GM12891 (cell line): ENCODE measurements at regions not wholly inside any gene's neighbourhood (a gene's known extent, or its start where the extent isn't known, plus 50 kb on each side); places are given as distances from the start of the nearest gene placed in this dataset.

Source experiments
- POLR2A ChIP-seq: IDR thresholded peaks from 2 replicates; pipeline ENCODE4 v1.6.1; 2011; ENCODE audit warnings: low read depth, low read length, control low read depth
- POLR2AphosphoS5 ChIP-seq: IDR thresholded peaks from 2 replicates; pipeline ENCODE4 v1.6.1; 2011; ENCODE audit warnings: low read depth, low read length, control low read depth
- POU2F2 ChIP-seq: IDR thresholded peaks from 2 replicates; pipeline ENCODE4 v1.6.1; 2011; ENCODE audit warnings: low read depth, mild to moderate bottlenecking, control low read depth, low read length, moderate library complexity
- TAF1 ChIP-seq: IDR thresholded peaks from 2 replicates; pipeline ENCODE4 v1.6.1; 2011; ENCODE audit warnings: low read depth, low read length, control low read depth

- TF ChIP-seq POLR2AphosphoS5 = no peak
- no peak for TF ChIP-seq TAF1
- TF ChIP-seq POLR2A = no peak
- TF ChIP-seq POU2F2 = no peak
Observed at GRCh38 chr2:167595839-167596471, 651.4 kb downstream of the STK39 start.
